Islet precursor cell (in vitro differentiated cells): ENCODE measurements at regions not wholly inside any gene's neighbourhood (a gene's known extent, or its start where the extent isn't known, plus 50 kb on each side); places are given as distances from the start of the nearest gene placed in this dataset.
A peak's percentile ranks its signal among the peaks of the same experiment; 100 is the strongest.
"Not testable (repeated sequence)": the region's sequence is repeated elsewhere in the genome, so short reads cannot be mapped to it uniquely, and the experiment has no call there.

Source experiments
- DNase-seq: peaks from one replicate; pipeline ENCODE4 v3.0.0-alpha.2; 2018

DNA sequence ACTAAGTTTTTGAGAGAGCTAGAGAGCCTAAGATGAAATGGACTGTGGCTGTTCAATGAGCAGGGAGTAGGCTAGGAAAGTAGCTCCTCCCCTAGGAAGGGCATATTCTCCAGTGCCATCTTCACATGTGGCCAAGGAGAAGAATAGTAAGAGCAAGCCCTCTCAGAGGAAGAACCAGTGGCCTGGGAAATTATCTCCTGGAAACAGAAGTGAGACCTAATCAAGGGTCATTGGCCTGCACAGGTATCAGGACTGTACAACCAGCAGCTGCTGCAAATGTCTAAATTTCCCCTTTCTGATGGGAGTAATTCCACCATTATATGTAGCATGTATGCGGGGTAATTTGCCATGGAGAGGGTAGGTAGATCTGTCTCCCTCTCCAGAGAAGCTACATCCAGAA is 334.8 kb upstream of the RASGEF1B start:
- no peak for DNase-seq

DNA sequence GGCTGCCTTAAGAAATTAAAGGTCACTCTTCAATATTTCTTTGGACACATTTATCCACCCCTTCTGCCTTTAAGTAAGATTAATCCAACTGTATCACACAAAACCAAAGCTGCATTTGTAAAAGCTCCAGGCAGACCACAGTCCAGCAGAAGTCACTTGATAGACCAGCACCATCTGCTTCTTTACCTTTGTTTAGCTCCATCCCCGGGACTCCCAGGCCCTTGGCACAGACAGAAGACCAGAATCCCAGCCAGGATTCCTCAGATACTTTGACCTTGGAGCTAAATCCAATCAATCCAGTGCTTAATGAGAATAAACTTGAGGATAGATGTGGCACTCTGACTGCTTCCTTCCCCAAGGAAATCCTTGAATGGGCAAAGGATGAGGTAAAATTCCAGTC is 333.1 kb upstream of the RASGEF1B start:
- DNase-seq: no peak

- DNase-seq: no peak
Observed at GRCh38 chr4:81802285-81802846, 330.7 kb upstream of the RASGEF1B start.

- no peak for DNase-seq
Observed at GRCh38 chr4:81799371-81799770, 327.7 kb upstream of the RASGEF1B start.

DNA sequence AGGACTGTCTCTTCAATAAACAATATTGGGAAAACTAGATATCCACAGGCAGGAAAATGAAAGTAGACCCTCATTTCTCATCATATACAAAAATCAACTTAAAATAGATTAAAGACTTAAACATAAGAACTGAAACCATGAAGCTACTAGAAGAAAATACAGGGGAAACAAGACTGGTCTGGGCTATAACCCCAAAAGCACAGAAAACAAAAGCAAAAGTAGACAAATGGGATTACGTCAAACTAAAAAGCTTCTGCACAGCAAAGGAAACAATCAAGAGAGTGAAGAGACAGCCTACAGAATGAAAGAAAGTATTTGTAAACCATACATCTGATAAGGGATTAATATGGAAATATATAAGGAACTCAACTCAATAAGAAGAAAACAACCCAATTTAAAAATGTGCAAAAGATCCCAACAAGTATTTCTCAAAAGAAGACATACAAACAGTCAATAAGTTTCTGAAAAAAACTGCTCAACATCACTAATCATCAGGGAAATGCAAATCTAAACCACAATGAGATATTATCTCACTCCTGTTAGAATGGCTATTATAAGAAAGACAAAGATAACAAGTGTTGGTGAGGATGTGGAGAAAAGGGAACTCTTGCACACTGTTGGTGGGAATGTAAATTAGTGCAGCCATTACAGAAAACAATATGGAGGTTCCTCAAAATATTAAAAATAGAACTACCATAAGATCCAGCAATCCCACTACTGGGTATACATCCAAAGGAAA is 325.3 kb upstream of the RASGEF1B start:
- no peak for DNase-seq

DNA sequence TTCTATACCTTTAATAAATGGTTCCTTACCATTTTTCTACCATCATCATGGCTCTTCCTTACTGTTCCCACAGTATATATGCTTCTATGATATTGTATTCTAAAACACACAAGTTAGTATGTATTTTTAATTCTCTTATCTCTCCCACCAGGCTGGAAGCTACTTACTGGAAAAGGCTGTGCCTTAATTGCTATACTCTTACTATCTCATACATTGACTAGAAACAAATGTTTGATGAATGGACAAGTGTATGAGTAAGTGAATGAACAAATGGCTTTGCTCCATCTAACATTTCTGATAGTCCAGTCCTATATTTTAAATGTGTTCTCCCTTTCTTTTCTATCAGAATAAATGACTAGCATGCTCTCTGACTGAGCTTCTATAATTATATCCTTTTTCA is 320.8 kb upstream of the RASGEF1B start:
- no peak for DNase-seq

DNA sequence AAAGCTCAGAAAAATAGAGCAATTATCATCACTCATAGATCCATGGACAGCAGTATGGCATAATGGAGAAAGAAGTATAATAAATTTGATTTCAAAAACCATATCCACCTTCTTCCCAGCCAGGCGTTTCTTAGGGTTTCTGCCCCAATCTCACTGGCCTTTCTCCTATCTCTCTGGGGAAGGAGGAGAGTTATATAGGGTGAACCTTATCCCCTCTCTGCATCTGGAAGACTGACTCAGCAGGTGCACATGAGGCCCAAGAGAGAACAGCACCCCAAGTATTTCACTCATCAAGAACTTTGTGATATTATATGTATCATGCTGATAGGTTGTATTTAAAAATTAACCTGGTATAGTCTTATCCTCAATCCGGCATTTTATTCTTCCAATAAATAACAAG is 318.8 kb upstream of the RASGEF1B start:
- DNase-seq: no peak

- DNase-seq: no peak
Observed at GRCh38 chr4:81789741-81790399, 318.2 kb upstream of the RASGEF1B start.

- no peak for DNase-seq
Observed at GRCh38 chr4:81789158-81789557, 317.5 kb upstream of the RASGEF1B start.

GRCh38 chr4:81786766-81787165 is 315.1 kb upstream of the RASGEF1B start:
- DNase-seq: no peak

- peak; percentile 56 for DNase-seq
Observed at GRCh38 chr4:81786063-81786763, 314.5 kb upstream of the RASGEF1B start.

DNA sequence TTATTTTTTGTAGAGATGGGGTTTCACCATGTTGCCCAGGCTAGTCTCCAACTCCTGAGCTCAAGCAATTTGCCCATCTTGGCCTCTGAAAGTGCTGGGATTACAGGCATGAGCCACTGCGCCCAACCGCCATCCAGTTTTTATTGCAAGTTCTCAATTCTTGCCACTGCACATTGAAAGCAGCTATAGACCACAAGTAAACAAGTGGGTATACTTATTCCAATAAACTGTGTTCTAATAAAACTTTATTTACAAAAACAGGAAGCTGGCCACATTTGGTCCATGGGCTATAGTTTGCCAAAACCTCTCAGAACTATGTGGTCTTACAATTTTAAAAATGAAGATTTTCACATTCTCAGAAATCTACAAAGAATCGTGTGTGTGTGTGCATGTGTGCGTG is 313.6 kb upstream of the RASGEF1B start:
- no peak for DNase-seq

- no peak for DNase-seq
Observed at GRCh38 chr4:81783558-81783957, 311.9 kb upstream of the RASGEF1B start.

DNA sequence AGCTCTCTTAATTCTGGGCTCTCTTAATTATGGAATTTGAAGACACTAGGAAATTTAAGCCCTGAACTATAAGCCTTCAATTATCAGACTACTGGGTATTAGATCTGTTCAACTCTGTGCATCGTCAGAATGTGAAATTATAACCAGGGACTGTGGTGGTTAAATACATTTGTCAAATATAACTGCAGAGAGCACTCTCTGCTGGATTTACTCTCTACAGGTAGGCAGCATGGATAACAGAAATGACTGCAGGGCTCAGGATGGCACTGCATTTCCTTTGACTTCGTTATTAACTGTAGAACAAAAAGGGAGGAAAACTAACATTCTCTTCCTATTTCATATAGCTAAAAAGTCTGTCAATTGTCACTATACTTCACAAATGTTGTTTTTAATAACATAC is 310.1 kb upstream of the RASGEF1B start:
- no peak for DNase-seq

DNA sequence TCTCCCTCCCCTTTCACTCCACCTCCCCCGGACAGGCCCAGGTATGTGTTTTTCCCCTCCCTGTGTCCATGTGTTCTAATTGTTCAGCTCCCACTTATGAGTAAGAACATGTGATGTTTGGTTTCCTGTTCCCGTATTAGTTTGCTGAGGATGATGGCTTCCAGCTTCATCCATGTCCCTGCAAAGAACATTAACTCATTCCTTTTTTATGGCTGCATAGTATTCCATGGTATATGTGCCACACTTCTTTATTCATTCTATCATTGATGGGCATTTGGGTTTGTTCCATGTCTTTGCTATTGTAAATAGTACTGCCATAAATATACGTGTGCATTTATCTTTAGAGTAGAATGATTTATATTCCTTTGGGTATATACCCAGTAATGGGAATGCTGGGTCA is 306.0 kb upstream of the RASGEF1B start:
- DNase-seq: not testable (repeated sequence)

DNA sequence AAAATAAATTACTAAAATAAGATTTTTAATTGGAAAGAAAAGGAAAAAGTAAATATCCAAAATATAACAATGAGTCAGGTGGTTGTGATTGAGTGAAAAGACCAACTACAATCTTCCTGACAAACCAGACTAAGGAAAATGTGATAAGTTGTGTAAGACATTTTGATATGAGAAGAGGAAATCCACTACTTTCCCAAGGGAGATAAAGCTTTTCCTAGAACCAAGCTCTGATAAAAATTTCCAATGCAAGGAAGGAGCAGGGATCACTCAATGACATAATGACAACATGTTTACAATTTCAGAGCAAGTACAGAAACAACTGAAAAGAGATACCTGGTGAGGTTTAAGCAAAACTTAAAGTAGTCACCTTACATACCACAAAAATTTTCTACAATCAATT is 305.1 kb upstream of the RASGEF1B start:
- no peak for DNase-seq

DNA sequence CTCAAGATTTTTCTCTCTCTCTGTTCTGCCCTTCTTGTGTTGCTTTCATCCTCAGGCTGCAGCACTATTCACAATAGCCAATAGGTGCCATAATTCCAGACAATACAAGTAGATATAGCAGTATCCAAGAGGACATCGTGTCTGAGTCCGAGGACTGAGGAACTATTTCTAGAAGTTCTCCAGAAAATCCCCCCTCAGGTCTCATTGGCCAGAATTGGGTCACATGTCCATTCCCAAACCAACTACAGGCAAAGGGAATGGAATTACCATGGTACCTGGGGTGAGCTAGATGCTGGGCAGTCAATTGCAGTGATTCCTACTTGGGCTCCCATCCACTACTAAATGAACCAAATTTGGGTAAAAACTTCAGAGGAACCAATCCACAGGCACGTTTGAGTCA is 301.9 kb upstream of the RASGEF1B start:
- no peak for DNase-seq

- no peak for DNase-seq
Observed at GRCh38 chr4:81771721-81772120, 300.0 kb upstream of the RASGEF1B start.

GRCh38 chr4:81769244-81769643 is 297.5 kb upstream of the RASGEF1B start:
- no peak for DNase-seq

- no peak for DNase-seq
Observed at GRCh38 chr4:81758574-81759264, 287.0 kb upstream of the RASGEF1B start.

DNA sequence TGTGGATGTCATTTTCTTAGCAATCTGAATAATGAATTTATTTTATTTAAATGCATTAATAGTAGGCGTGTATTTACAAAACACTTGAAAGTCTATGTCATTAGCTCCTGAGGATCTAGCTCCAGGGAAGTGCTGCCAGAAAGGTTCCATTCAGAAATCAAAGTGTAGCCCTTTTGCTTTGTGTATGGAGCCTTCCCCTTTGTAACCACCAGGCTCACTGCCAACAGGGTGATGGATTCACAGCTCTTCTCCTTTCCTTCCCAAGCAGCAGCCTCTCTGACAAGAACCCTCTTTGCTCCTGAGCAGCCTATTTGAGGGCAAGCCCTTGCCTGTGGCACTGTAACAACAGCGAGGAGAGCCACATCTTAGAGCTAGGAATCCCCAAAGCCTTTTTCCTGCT is 286.0 kb upstream of the RASGEF1B start:
- DNase-seq: no peak

DNA sequence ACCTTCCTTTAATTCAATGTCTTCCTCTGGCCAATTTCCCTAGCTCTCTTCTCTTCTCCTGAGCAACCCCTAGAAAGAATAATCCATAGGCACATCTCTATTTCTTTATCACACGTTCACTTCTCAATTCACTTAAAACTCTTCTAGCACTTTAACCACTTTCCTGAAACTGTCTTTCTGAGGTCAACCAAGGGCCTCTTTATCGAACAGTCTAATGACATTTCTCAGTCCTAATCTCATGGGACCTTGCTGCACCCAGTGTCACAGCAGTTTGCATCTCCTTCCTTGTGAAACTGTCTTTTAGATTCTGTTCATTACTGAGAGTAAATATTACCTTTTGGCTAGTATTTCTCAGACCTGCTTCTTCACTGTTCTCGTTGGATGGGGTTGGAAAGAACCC is 285.3 kb upstream of the RASGEF1B start:
- no peak for DNase-seq

- no peak for DNase-seq
Observed at GRCh38 chr4:81756042-81756441, 284.3 kb upstream of the RASGEF1B start.
